ENCODE measurements at regions not wholly inside any gene's neighbourhood (a gene's known extent, or its start where the extent isn't known, plus 50 kb on each side); places are given as distances from the start of the nearest gene placed in this dataset.

- Histone ChIP-seq H3K4me1 (peaks cover 11% of the 10 kb centered on the region), H3K27ac (replicated peaks) (no peak overlapping the region), H3K9me3 (replicated peaks) (no peaks in the 10 kb centered on the region), H3K4me3 (no peak overlapping the region), H3K36me3 (no peaks in the 10 kb centered on the region), H3K27me3 (ENCODE audit: low read depth) (no peaks in the 10 kb centered on the region)
- DNase-seq = no peak
- TF ChIP-seq CTCF (IDR thresholded peaks at IDR 0.05; ENCODE audit: borderline replicate concordance) = no peak
- intact Hi-C loops (cut with micrococcal nuclease) = no loop called here
Measured at GRCh38 chr3:178257491-178257890, 278.7 kb upstream of the KCNMB2 start.

GRCh38 chr3:178258121-178258520 lies 278.1 kb upstream of the KCNMB2 start:
- no peak overlapping the region for H3K27ac ChIP-seq (replicated peaks)
- intact Hi-C loops (cut with micrococcal nuclease) = no loop called here
- DNase-seq = no peak
- no peaks in the 10 kb centered on the region for H3K27me3 ChIP-seq (ENCODE audit: low read depth)
- peaks cover 11% of the 10 kb centered on the region for H3K4me1 ChIP-seq
- H3K9me3 ChIP-seq (replicated peaks) = no peaks in the 10 kb centered on the region
- no peak for TF ChIP-seq CTCF (IDR thresholded peaks at IDR 0.05; ENCODE audit: borderline replicate concordance)
- H3K4me3 ChIP-seq = no peak overlapping the region
- no peaks in the 10 kb centered on the region for H3K36me3 ChIP-seq

DNA sequence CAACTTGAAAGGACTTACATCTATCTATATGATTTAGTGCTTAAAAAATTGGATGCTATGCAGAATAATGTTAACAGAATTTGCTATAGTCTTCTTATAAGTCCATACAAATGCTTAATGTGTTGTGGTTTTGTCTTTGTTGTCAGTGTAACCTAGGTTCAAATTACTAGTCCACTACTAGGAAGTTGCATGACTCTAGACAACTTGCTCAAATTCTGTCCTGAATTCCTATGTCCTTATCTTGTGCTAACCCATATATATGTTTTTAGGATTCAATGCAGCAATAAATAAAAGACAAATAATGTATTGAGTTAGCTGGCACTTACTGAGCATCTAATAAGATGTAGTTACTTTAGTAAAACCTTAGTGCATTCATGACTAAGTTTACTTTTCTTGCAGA lies 276.5 kb upstream of the KCNMB2 start:
- no peak overlapping the region for H3K4me3 ChIP-seq
- intact Hi-C loops (cut with micrococcal nuclease) = no loop called here
- no peak for TF ChIP-seq CTCF (IDR thresholded peaks at IDR 0.05; ENCODE audit: borderline replicate concordance)

DNA sequence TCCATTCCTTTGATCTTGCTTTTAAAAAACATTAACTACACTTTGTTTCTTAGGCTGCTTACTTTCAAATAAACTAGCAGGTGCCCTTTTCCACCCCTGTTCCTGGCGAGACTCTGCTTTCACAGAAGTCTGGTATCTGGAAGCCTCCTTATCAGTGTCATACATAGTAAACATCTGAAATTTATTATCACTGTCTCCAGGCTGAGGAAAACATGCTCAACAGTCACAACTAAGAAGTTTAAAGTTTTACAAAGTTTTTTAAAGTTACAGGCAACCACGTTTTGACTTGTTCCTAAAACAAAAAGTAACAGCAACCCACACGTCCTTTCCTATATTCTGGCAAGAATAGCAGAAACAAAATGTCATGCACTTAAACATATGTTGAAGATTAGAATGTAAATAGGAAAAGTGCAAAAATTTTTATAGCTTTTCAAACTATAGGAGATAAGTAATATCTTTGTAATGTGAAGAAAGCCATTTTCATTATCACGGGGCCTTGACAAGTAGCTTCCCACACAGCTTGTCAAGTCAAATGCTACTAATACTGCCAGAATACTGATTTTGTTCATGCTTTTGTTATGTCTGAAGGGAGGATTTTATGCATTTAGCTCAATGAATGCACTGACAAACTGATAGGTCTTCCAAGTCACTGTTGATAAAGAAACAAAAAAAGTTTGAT lies 275.2 kb upstream of the KCNMB2 start:
- Histone ChIP-seq H3K27me3 (ENCODE audit: low read depth) (no peaks in the 10 kb centered on the region), H3K9me3 (replicated peaks) (no peaks in the 10 kb centered on the region), H3K27ac (replicated peaks) (no peak overlapping the region), H3K4me1 (peaks cover 11% of the 10 kb centered on the region), H3K4me3 (peak overlapping the region; percentile 24), H3K36me3 (no peaks in the 10 kb centered on the region)
- DNase-seq = no peak
- intact Hi-C loops (cut with micrococcal nuclease) = no loop called here
- TF ChIP-seq CTCF (IDR thresholded peaks at IDR 0.05; ENCODE audit: borderline replicate concordance) = no peak

More for the DNA sequence above, 276.5 kb upstream of the KCNMB2 start:
- Histone ChIP-seq H3K27ac (replicated peaks) (no peak overlapping the region), H3K9me3 (replicated peaks) (no peaks in the 10 kb centered on the region), H3K36me3 (no peaks in the 10 kb centered on the region), H3K4me1 (peaks cover 11% of the 10 kb centered on the region), H3K27me3 (ENCODE audit: low read depth) (no peaks in the 10 kb centered on the region)
- DNase-seq = no peak

- no peaks in the 10 kb centered on the region for H3K27me3 ChIP-seq (ENCODE audit: low read depth)
- no peak overlapping the region for H3K27ac ChIP-seq (replicated peaks)
- H3K36me3 ChIP-seq = no peaks in the 10 kb centered on the region
- no peak for DNase-seq
- TF ChIP-seq CTCF (IDR thresholded peaks at IDR 0.05; ENCODE audit: borderline replicate concordance) = no peak
- no peak overlapping the region for H3K4me3 ChIP-seq
- intact Hi-C loops (cut with micrococcal nuclease) = no loop called here
- peaks cover 11% of the 10 kb centered on the region for H3K4me1 ChIP-seq
- no peaks in the 10 kb centered on the region for H3K9me3 ChIP-seq (replicated peaks)
Measured at GRCh38 chr3:178263236-178263916, 272.9 kb upstream of the KCNMB2 start.

Measured in left ventricle myocardium inferior (tissue), 1 donor.